ENCODE measurements at regions not wholly inside any gene's neighbourhood (a gene's known extent, or its start where the extent isn't known, plus 50 kb on each side); places are given as distances from the start of the nearest gene placed in this dataset.
A peak's percentile ranks its signal among the peaks of the same experiment; 100 is the strongest.

DNA sequence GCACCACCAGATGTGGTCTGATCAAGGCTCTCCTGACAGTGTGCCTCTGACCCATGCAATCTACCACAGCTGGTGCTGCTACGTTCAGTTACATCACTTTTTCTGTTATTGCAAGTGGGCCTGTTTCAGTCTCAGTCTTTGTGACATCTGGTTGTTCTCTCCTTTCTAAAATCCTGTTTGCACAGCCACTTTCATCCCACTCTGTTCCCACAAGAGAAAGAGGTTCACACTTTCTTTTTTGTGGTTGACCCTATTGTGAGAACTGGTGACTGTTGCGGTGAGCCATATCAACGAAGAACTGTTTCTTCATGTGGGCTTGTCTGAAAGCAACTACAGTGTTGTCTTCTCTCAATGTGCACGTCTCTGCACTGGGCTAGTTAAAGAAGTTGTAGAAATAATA is 342.8 kb upstream of the ARPP21 start (continued):
- TF ChIP-seq, protein P1, sequence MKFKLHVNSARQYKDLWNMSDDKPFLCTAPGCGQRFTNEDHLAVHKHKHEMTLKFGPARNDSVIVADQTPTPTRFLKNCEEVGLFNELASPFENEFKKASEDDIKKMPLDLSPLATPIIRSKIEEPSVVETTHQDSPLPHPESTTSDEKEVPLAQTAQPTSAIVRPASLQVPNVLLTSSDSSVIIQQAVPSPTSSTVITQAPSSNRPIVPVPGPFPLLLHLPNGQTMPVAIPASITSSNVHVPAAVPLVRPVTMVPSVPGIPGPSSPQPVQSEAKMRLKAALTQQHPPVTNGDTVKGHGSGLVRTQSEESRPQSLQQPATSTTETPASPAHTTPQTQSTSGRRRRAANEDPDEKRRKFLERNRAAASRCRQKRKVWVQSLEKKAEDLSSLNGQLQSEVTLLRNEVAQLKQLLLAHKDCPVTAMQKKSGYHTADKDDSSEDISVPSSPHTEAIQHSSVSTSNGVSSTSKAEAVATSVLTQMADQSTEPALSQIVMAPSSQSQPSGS (IDR thresholded peaks at IDR 0.05; ENCODE audit: low read length): 0 out of 2 replicates have a peak, but pooled peaks have one; percentile 36
- no peak for TF ChIP-seq SMC3 (IDR thresholded peaks at IDR 0.05; ENCODE audit: borderline replicate concordance, low read length)
- TF ChIP-seq, protein P2, sequence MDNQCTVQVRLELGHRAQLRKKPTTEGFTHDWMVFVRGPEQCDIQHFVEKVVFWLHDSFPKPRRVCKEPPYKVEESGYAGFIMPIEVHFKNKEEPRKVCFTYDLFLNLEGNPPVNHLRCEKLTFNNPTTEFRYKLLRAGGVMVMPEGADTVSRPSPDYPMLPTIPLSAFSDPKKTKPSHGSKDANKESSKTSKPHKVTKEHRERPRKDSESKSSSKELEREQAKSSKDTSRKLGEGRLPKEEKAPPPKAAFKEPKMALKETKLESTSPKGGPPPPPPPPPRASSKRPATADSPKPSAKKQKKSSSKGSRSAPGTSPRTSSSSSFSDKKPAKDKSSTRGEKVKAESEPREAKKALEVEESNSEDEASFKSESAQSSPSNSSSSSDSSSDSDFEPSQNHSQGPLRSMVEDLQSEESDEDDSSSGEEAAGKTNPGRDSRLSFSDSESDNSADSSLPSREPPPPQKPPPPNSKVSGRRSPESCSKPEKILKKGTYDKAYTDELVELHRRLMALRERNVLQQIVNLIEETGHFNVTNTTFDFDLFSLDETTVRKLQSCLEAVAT (IDR thresholded peaks at IDR 0.05): 0 out of 2 replicates have a peak, but pooled peaks have one; percentile 20
- TF ChIP-seq GATAD2B (conservative IDR thresholded peaks at IDR 0.05; ENCODE audit: low read depth): no peak
- TF ChIP-seq, protein P3, sequence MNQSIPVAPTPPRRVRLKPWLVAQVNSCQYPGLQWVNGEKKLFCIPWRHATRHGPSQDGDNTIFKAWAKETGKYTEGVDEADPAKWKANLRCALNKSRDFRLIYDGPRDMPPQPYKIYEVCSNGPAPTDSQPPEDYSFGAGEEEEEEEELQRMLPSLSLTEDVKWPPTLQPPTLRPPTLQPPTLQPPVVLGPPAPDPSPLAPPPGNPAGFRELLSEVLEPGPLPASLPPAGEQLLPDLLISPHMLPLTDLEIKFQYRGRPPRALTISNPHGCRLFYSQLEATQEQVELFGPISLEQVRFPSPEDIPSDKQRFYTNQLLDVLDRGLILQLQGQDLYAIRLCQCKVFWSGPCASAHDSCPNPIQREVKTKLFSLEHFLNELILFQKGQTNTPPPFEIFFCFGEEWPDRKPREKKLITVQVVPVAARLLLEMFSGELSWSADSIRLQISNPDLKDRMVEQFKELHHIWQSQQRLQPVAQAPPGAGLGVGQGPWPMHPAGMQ (IDR thresholded peaks at IDR 0.05; ENCODE audit: borderline replicate concordance): no peak
- TF ChIP-seq RB1 (IDR thresholded peaks at IDR 0.05; ENCODE audit: borderline replicate concordance): no peak
- no peak for TF ChIP-seq STAT3 (IDR thresholded peaks at IDR 0.05; ENCODE audit: low read depth, low read length)
- TF ChIP-seq, protein P4, sequence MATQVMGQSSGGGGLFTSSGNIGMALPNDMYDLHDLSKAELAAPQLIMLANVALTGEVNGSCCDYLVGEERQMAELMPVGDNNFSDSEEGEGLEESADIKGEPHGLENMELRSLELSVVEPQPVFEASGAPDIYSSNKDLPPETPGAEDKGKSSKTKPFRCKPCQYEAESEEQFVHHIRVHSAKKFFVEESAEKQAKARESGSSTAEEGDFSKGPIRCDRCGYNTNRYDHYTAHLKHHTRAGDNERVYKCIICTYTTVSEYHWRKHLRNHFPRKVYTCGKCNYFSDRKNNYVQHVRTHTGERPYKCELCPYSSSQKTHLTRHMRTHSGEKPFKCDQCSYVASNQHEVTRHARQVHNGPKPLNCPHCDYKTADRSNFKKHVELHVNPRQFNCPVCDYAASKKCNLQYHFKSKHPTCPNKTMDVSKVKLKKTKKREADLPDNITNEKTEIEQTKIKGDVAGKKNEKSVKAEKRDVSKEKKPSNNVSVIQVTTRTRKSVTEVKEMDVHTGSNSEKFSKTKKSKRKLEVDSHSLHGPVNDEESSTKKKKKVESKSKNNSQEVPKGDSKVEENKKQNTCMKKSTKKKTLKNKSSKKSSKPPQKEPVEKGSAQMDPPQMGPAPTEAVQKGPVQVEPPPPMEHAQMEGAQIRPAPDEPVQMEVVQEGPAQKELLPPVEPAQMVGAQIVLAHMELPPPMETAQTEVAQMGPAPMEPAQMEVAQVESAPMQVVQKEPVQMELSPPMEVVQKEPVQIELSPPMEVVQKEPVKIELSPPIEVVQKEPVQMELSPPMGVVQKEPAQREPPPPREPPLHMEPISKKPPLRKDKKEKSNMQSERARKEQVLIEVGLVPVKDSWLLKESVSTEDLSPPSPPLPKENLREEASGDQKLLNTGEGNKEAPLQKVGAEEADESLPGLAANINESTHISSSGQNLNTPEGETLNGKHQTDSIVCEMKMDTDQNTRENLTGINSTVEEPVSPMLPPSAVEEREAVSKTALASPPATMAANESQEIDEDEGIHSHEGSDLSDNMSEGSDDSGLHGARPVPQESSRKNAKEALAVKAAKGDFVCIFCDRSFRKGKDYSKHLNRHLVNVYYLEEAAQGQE (IDR thresholded peaks at IDR 0.05; ENCODE audit: low read depth, low read length): no peak
- TF ChIP-seq NR2F1 (conservative IDR thresholded peaks at IDR 0.05): peak; percentile 74; the same call in 1 of the 2 replicates
- TF ChIP-seq SREBF1 (IDR thresholded peaks at IDR 0.05; ENCODE audit: low read length): no peak
- TF ChIP-seq, protein P5, sequence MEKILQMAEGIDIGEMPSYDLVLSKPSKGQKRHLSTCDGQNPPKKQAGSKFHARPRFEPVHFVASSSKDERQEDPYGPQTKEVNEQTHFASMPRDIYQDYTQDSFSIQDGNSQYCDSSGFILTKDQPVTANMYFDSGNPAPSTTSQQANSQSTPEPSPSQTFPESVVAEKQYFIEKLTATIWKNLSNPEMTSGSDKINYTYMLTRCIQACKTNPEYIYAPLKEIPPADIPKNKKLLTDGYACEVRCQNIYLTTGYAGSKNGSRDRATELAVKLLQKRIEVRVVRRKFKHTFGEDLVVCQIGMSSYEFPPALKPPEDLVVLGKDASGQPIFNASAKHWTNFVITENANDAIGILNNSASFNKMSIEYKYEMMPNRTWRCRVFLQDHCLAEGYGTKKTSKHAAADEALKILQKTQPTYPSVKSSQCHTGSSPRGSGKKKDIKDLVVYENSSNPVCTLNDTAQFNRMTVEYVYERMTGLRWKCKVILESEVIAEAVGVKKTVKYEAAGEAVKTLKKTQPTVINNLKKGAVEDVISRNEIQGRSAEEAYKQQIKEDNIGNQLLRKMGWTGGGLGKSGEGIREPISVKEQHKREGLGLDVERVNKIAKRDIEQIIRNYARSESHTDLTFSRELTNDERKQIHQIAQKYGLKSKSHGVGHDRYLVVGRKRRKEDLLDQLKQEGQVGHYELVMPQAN (conservative IDR thresholded peaks at IDR 0.05): no peak
- peak; percentile 20; the same call in 1 of the 2 replicates for TF ChIP-seq CREM (IDR thresholded peaks at IDR 0.05; ENCODE audit: low read depth)
- TF ChIP-seq YBX1 (IDR thresholded peaks at IDR 0.05): no peak
- TF ChIP-seq MEF2A (IDR thresholded peaks at IDR 0.05; ENCODE audit: insufficient read depth, low read depth, low read length): no peak
- TF ChIP-seq BMI1 (IDR thresholded peaks at IDR 0.05; ENCODE audit: borderline replicate concordance): no peak
- TF ChIP-seq FOXM1 (IDR thresholded peaks at IDR 0.05; ENCODE audit: low read depth, low read length): peak; percentile 36; the same call in 1 of the 2 replicates
- TF ChIP-seq PAX8 (IDR thresholded peaks at IDR 0.05): no peak
- TF ChIP-seq, protein P6, sequence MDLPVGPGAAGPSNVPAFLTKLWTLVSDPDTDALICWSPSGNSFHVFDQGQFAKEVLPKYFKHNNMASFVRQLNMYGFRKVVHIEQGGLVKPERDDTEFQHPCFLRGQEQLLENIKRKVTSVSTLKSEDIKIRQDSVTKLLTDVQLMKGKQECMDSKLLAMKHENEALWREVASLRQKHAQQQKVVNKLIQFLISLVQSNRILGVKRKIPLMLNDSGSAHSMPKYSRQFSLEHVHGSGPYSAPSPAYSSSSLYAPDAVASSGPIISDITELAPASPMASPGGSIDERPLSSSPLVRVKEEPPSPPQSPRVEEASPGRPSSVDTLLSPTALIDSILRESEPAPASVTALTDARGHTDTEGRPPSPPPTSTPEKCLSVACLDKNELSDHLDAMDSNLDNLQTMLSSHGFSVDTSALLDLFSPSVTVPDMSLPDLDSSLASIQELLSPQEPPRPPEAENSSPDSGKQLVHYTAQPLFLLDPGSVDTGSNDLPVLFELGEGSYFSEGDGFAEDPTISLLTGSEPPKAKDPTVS (IDR thresholded peaks at IDR 0.05; ENCODE audit: low read depth, low read length): no peak
